Activated B cell treated with CpG ODN at 0.5 μM for 24 hours (primary cell): ENCODE measurements at regions not wholly inside any gene's neighbourhood (a gene's known extent, or its start where the extent isn't known, plus 50 kb on each side); places are given as distances from the start of the nearest gene placed in this dataset.

Experiments
- ATAC-seq: fragments of 200-7000 bp; cut with Tn5 transposase; one replicate; pipeline ENCODE4 v1.10.0; 2021; ENCODE audit warnings: low read depth, mild to moderate bottlenecking, moderate library complexity
- CTCF ChIA-PET: fragments of 350-600 bp; sonication (Branson Sonifier 250); formaldehyde crosslinking; loops from one replicate; lab custom pipeline; 2021; ENCODE audit warnings: antibody characterized with exemption; lab: Charles Lee
- POLR2A ChIA-PET: fragments of 350-600 bp; sonication (Branson Sonifier 250); formaldehyde crosslinking; loops from one replicate; lab custom pipeline; 2021; ENCODE audit warnings: antibody characterized with exemption; lab: Charles Lee
- DNase-seq: peaks from one replicate; pipeline ENCODE4 v3.0.0; 2022
- H3K27ac Mint-ChIP-seq: one replicate; pipeline ENCODE4 v1.8.0; 2020; ENCODE audit warnings: mixed read lengths
- H3K27me3 Mint-ChIP-seq: one replicate; pipeline ENCODE4 v1.8.0; 2021; ENCODE audit warnings: mixed read lengths
- H3K36me3 Mint-ChIP-seq: one replicate; pipeline ENCODE4 v1.8.0; 2021; ENCODE audit warnings: low read depth, mixed read lengths
- H3K4me1 Mint-ChIP-seq: one replicate; pipeline ENCODE4 v1.8.0; 2021; ENCODE audit warnings: mixed read lengths
- H3K4me3 Mint-ChIP-seq: one replicate; pipeline ENCODE4 v1.8.0; 2020; ENCODE audit warnings: mild to moderate bottlenecking, mixed read lengths
- H3K9me3 Mint-ChIP-seq: one replicate; pipeline ENCODE4 v1.8.0; 2020; ENCODE audit warnings: mixed read lengths
- intact Hi-C: fragments of 100-400 bp; cut with micrococcal nuclease; formaldehyde crosslinking; loops from one replicate; pipeline ENCODE4 v1.15.1; 2024
- TF ChIP-seq, protein P1 (sequence below): fragments of 200-600 bp; IDR thresholded peaks from one replicate; pipeline ENCODE4 v1.8.0; 2022; ENCODE audit warnings: antibody characterized with exemption, mild to moderate bottlenecking

DNA sequence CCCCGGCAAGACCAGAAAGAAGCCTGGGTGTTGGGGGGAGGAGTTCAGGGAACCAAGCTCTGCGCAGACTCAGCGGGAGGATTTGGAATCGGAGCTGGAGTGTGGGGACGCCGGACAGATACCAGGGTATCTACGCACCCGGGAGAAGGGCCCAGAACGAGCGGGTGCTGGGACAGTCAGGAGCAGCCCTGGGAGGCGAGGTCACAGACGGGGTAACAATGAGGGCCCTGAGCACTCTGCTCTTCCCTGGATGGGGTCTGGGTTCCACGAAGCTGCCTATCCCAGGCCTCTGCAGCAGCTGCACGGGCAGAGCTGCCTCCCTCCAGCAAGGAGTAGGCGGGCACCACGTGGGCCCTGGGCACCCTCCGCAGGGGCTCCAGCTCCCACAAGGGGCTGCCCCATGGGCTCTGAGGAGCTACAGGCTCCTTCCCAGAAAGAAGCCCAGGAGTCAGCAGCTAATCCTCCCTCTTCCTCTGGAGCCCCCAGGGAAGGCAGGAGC, 197.2 kb downstream of the BRD1 start:
- H3K9me3 Mint-ChIP-seq: no peaks in the 10 kb centered on the region
- no peak for ATAC-seq
- no peaks in the 10 kb centered on the region for H3K27me3 Mint-ChIP-seq
- intact Hi-C loops: no loop called here
- no peak for DNase-seq
- no peak overlapping the region for H3K27ac Mint-ChIP-seq
- ChIA-PET CTCF (no interaction called here), POLR2A (interaction anchor here (0.6 kb wide), 1 partner anchor 38 kb away, joined by 3 read pairs; no protein-coding TSS in a partner anchor)
- peaks cover 3% of the 10 kb centered on the region for H3K36me3 Mint-ChIP-seq
- peaks cover 4% of the 10 kb centered on the region for H3K4me1 Mint-ChIP-seq
- TF ChIP-seq, protein P1, sequence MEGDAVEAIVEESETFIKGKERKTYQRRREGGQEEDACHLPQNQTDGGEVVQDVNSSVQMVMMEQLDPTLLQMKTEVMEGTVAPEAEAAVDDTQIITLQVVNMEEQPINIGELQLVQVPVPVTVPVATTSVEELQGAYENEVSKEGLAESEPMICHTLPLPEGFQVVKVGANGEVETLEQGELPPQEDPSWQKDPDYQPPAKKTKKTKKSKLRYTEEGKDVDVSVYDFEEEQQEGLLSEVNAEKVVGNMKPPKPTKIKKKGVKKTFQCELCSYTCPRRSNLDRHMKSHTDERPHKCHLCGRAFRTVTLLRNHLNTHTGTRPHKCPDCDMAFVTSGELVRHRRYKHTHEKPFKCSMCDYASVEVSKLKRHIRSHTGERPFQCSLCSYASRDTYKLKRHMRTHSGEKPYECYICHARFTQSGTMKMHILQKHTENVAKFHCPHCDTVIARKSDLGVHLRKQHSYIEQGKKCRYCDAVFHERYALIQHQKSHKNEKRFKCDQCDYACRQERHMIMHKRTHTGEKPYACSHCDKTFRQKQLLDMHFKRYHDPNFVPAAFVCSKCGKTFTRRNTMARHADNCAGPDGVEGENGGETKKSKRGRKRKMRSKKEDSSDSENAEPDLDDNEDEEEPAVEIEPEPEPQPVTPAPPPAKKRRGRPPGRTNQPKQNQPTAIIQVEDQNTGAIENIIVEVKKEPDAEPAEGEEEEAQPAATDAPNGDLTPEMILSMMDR: no peak
- no peak overlapping the region for H3K4me3 Mint-ChIP-seq

DNA sequence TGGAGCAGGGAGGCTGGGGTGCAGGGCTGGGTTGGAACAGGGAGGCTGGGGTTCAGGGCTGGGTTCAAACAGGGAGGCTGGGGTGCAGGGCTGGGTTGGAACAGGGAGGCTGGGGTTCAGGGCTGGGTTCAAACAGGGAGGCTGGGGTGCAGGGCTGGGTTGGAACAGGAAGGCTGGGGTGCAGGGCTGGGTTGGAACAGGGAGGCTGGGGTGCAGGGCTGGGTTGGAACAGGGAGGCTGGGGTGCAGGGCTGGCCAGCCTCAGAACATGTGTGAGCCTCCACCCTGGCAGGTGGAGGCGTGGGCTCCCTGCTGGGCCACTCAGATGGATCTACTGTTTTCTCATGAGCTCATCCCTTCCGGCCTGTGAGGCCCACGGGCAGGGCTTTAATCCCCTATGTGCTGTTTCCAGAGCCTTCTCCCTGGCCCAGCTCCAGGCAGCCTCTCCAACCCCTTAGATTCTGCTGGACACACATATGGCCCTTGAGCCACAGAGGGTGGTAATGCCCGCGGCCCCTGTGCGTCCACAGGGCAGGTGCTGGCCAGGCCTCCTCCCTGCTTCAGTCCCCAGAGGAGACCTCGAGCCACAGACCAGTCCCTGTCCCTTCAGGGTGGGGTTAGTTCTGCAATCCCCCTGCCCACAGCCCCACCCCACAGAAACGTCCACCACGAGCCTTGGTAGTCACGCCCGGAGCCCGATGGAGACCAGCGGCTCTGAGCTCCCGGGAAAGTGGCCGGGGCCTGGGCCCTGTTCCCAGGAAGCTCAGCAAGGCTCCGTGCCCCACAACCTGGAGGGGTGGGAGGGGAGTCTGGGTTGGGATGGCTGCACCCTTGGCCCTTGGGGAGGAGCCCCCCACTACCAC, 197.9 kb downstream of the BRD1 start:
- Mint-ChIP-seq H3K36me3 (peaks cover 5% of the 10 kb centered on the region), H3K9me3 (no peaks in the 10 kb centered on the region), H3K27me3 (no peaks in the 10 kb centered on the region), H3K4me3 (no peak overlapping the region), H3K27ac (no peak overlapping the region), H3K4me1 (peaks cover 4% of the 10 kb centered on the region)
- DNase-seq (no peak), ATAC-seq (no peak)
- ChIA-PET POLR2A (interaction anchor here (0.6 kb wide), 1 partner anchor 39 kb away, joined by 3 read pairs; no protein-coding TSS in a partner anchor), CTCF (no interaction called here)
- TF ChIP-seq, protein P1: no peak
- intact Hi-C loops: no loop called here

DNA sequence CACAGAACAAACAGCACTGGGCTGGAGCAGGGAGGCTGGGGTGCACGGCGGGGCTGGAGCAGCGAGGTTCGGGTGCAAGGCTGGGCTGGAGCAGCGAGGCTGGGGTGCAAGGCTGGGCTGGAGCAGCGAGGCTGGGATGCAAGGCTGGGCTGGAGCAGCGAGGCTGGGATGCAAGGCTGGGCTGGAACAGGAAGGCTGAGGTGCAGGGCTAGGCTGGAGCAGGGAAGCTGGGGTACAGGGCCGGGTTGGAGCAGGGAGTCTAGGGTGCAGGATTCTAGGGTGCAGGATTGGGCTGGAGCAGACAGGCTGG, 198.5 kb downstream of the BRD1 start:
- TF ChIP-seq, protein P1: no peak
- DNase-seq (no peak), ATAC-seq (no peak)
- H3K4me3 Mint-ChIP-seq: no peak overlapping the region
- POLR2A ChIA-PET: no interaction called here
- H3K4me1 Mint-ChIP-seq: peaks cover 4% of the 10 kb centered on the region
- H3K9me3 Mint-ChIP-seq: no peaks in the 10 kb centered on the region
- CTCF ChIA-PET: no interaction called here
- intact Hi-C loops: no loop called here
- no peaks in the 10 kb centered on the region for H3K27me3 Mint-ChIP-seq
- H3K36me3 Mint-ChIP-seq: peaks cover 7% of the 10 kb centered on the region
- H3K27ac Mint-ChIP-seq: no peak overlapping the region

DNA sequence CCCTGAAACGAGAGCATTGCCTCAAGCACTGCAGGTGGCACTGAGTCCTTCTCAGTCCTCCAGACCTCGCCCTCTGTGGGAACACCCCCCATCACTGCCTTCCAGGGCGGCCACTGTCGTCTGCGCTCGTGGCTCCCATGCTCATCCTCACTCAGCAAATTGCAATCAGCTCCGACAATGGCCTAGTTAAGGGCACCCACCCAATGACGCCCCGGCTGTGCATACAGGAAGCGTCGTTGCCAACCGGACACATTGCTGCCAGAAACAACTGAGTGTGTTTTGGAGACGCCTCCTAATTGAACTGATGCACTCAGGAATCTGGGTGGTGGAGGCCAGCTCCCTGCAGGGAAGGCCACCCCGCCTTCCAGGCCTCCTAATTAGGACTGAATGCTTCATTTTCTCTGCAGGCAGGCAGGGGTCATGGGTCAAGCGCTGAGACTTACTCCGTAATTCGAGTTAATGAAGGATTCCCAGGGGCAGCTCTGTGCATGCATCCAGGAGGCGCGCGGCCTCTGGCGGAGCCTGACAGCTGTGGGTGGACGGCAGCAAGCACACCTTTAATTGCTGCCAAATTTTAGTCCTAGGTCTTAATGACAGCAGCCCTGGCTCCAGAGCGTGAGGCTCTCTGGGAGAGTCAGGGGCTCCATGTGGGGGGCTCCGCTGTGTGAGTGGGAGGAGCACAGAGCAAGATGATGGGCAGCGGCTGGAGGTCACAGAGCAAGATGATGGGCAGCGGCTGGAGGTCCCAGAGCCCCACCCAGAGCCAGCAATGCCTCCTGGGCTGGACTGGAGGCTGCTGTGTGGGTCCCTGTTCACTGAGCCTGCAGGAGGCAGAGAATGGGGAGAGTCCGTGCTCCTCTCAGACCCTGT, 199.0 kb downstream of the BRD1 start:
- ATAC-seq (no peak), DNase-seq (no peak)
- Mint-ChIP-seq H3K4me1 (peaks cover 4% of the 10 kb centered on the region), H3K4me3 (no peak overlapping the region), H3K27me3 (no peaks in the 10 kb centered on the region), H3K9me3 (no peaks in the 10 kb centered on the region), H3K27ac (no peak overlapping the region), H3K36me3 (peaks cover 7% of the 10 kb centered on the region)
- POLR2A ChIA-PET: no interaction called here
- TF ChIP-seq, protein P1: no peak
- CTCF ChIA-PET: no interaction called here
- intact Hi-C loops: no loop called here
